GM19239 (cell line): ENCODE measurements at regions not wholly inside any gene's neighbourhood (a gene's known extent, or its start where the extent isn't known, plus 50 kb on each side); places are given as distances from the start of the nearest gene placed in this dataset.
"Not testable (repeated sequence)": the region's sequence is repeated elsewhere in the genome, so short reads cannot be mapped to it uniquely, and the experiment has no call there.

Experiments
- DNase-seq: peaks from one replicate; pipeline ENCODE4 v3.0.0; 2011; ENCODE audit warnings: low spot score; ENCODE audit not compliant: insufficient read length
- FAIRE-seq: peaks from 2 replicates; lab custom pipeline; 2011; peaks lifted over from hg19 to GRCh38; lab: Jason Lieb, UNC

GRCh38 chr10:65395631-65396030, 1530.2 kb upstream of the LRRTM3 start:
- FAIRE-seq (no peak), DNase-seq (no peak)

DNA sequence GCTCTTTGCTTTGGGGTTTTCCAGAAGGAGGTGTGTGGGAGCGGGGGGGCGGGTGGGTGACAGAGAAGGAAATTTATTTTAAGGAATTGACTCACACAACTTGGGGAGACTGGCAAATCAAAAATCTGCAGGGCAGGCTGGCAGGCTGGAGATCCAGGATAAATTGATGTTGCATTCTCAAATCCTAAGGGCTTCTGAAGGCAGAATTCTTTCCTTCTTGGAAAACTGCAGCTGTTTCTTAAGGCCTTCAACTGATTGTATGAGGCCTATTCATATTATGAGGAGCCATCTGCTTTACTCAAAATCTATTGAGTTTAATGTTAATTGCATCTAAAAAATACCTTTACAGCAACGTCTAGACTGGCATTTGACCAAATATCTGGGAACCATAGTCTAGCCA, 1528.8 kb upstream of the LRRTM3 start:
- FAIRE-seq = no peak
- no peak for DNase-seq

DNA sequence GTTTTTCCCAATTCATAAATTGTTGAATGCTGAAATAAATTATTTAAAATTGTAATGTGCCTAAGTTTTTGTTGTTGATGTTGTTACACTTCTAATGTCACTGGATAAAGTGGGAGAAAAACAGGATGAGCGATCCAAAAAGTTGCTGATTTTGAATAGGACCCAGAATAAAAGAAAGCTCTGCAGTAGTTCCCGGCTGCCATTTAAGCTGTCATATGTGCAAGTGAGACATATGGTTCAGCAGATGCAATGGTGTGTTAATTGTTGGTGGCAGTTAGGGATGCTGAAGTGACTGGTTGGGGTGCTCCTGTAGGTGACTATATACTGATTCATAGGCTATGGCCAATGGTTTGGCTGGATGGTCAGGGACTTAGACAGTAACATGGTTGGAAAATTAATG, 1517.4 kb upstream of the LRRTM3 start:
- no peak for FAIRE-seq
- no peak for DNase-seq

- DNase-seq (no peak), FAIRE-seq (no peak)
These were observed 1512.8 kb upstream of the LRRTM3 start for GRCh38 chr10:65413001-65413400.

- FAIRE-seq (no peak), DNase-seq (no peak)
These were observed 1510.5 kb upstream of the LRRTM3 start for GRCh38 chr10:65415318-65415717.

DNA sequence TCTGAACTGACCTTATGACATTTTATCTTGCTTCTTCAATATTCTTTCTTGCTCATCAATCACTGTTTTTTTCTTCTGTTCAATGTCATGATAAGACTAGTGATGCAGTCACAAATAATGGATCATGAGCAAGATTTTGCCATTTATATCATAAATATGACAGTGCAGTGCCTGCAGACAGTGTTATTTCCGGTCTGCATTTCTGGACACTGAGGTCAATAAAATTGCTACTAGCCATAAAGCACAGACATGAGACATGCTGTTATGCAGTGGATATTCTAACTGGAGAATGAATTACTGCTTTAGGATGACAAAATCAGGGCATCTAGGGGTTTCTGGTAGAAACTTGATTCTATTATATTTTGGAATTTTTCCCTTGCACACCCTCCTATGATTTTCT, 1509.7 kb upstream of the LRRTM3 start:
- FAIRE-seq = no peak

GRCh38 chr10:65419629-65420028, 1506.2 kb upstream of the LRRTM3 start:
- FAIRE-seq (no peak), DNase-seq (no peak)

More for the DNA sequence above, 1509.7 kb upstream of the LRRTM3 start:
- DNase-seq = no peak

GRCh38 chr10:65423043-65423442, 1502.8 kb upstream of the LRRTM3 start:
- FAIRE-seq = no peak
- no peak for DNase-seq

- not testable (repeated sequence) for DNase-seq, FAIRE-seq
These were observed 1496.5 kb upstream of the LRRTM3 start for GRCh38 chr10:65429381-65429780.

DNA sequence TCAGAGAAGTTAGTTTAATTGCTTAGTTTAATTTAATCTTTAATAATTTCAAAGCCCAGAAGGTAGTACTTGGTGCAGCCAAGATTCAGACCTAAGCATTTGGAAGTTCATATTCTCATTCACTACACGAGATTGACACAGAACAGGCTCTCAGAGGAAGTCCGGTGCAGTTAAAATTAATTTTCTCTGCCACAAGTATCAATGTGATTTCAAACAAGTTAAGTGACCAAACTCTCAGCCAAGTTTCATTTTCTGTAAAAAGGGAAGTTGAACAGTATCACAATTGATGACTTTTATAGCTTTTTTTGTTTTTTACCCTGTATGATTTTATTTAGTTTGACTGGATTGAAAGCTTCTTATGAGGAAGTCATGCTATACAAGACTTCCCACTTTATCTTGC, 1494.9 kb upstream of the LRRTM3 start:
- DNase-seq (no peak), FAIRE-seq (no peak)

GRCh38 chr10:65470986-65471385, 1454.8 kb upstream of the LRRTM3 start:
- DNase-seq = no peak
- no peak for FAIRE-seq

DNA sequence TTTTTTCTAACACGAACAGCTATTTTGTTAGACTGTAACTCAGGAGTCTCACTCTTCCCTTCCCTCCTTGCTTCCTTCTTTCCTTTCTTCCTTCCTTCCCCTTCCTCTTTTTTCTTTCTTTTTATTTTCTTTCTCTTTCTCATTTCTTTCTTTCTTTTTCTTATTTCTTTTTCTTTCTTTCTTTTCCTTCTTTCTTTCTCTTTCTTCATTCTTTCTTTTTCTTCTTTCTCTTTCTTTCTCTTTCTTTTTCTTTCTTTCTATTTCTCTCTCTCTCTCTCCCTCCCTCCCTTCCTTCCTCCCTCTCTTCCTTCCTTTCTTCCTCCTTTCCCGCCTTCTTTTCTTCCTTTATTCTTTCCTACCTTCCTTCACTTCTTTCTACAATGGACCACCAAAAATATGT, 1443.0 kb upstream of the LRRTM3 start:
- DNase-seq (no peak), FAIRE-seq (no peak)

GRCh38 chr10:65491799-65492198, 1434.0 kb upstream of the LRRTM3 start:
- DNase-seq (no peak), FAIRE-seq (no peak)

DNA sequence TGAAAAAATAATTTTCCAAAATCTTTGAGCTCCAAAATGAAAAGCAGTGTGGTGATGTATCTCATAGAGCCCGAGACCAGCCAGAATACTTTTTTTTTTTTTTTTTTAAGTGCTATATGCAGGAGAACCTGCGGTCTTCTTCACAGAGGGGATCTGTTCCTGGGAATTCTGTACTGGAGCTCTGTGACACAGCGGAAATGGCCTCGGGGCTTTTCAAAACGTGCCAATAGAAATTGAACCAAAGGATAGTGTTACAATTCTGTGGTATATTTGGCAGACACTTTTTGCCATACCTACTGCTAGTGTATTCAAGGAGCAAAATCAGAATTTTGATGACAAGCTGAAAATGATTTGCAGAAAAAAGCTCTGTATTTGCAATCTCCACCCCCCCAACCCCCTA, 1429.3 kb upstream of the LRRTM3 start:
- FAIRE-seq (no peak), DNase-seq (no peak)

DNA sequence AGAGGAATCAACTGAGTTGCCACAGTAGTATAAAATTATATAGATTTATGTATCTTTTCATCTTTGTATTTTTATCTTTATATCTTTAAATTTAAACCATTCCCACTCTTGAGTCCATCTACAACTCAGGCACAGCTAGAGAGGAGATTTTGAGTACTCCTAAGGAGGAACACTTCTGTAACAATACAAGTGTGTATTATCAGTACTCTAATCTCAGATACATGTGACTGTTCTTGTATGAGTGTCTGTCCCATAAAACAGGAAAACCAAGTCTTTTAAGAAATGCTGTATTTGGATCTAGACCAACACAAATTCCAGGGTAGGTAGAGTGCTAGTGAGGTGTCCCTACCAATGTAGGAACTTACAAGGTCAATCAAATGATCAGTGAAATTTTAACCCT, 1428.0 kb upstream of the LRRTM3 start:
- DNase-seq (no peak), FAIRE-seq (no peak)

- no peak for DNase-seq
- no peak for FAIRE-seq
These were observed 1425.1 kb upstream of the LRRTM3 start for GRCh38 chr10:65500716-65501115.

GRCh38 chr10:65501259-65501658, 1424.6 kb upstream of the LRRTM3 start:
- no peak for FAIRE-seq
- no peak for DNase-seq

- FAIRE-seq (no peak), DNase-seq (no peak)
These were observed 1407.5 kb upstream of the LRRTM3 start for GRCh38 chr10:65518379-65518778.

DNA sequence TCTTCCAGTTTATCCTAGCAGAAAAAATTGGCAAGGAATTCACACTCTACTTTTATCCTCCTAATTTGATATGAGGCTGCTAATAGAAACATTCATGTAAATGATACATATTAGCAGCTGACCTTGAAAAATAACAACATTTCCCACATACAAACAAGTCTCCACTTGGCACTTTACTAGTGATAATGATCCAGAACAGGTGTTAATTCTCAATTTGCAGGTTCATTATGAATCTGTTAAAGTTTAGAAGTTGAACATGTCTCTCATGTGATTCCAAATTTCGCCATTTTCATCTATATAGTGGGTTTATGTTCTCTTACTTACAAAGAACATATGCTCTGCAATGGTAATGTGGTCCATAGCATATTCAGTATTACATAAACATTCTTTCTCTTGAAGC, 1396.8 kb upstream of the LRRTM3 start:
- DNase-seq (no peak), FAIRE-seq (no peak)

DNA sequence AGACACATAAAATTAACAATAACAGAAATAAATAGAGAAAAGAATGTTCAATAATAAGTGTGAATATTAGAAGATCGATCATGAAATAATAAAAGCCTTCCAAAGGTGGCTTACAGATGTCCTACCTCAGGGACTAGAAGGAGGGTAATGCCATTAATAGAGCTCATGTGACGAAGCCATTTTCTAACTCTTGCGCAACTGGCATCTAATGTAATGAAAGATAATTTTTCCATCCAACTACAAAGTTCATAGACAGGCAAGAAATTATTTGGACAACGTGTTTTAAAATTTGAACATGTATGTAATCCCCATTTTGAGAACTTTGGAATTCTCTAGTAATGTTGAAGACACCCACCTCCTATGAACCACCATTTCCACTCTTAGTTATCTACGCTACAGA, 1394.3 kb upstream of the LRRTM3 start:
- DNase-seq = no peak
- no peak for FAIRE-seq

DNA sequence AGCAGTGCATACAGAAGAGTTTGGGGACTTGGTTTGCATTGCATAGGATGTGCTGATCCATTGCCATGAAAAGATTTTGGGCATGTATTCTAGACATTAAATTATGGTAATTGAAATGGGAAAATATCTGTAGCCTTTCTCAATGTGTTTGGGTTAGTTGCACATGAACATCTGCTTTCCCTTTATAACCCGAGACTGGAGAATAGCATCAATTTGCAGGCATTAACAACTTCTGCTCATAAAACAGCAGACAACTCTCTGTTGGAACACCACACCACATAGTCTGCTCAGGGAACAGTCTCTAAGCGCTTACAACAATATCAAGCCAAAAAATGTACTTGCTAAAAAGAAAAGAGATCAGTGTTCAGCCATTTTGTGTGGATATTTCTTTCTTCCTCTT, 1391.1 kb upstream of the LRRTM3 start:
- FAIRE-seq (no peak), DNase-seq (no peak)

- DNase-seq = no peak
- FAIRE-seq = no peak
These were observed 1381.1 kb upstream of the LRRTM3 start for GRCh38 chr10:65544756-65545155.

DNA sequence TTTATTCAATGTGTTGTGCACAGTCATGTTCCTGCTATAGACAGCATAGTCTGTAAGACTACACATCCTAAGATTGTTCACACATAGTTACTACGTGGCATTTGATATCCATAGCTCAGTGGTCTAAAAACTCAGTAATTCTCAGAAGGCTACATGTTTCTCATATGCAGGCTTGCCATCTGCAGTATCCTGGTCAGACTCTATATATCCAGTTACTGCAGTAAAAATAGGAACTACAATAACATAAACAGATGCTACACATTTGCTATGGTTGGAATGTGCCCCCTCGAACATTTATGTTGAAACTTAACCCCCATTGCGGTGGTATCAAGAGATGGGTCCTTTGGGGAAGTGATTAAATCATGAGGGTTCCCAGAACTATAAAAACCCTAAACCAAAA, 1377.8 kb upstream of the LRRTM3 start:
- DNase-seq (no peak), FAIRE-seq (no peak)
